Thyroid gland (tissue), 4 donors: ENCODE measurements at regions not wholly inside any gene's neighbourhood (a gene's known extent, or its start where the extent isn't known, plus 50 kb on each side); places are given as distances from the start of the nearest gene placed in this dataset.

ENCODE experiments used
- DNase-seq, 2 donors: peaks; one replicate each; pipeline ENCODE4 v3.0.0-alpha.2; 2019
- H3K27ac ChIP-seq, 3 donors: fragments of 200-600 bp; sonication (generic); 1 replicate in 2 of 3; 2 replicates in 1 of 3; pipeline ENCODE4 v1.5.1; 2016 to 2019; ENCODE audit warnings: mild to moderate bottlenecking in 1 of 3, moderate library complexity in 1 of 3
- H3K27me3 ChIP-seq: fragments of 200-600 bp; sonication (generic); one replicate; pipeline ENCODE4 v1.5.1; 2019
- H3K36me3 ChIP-seq, 2 donors: fragments of 200-600 bp; sonication (generic); one replicate each; pipeline ENCODE4 v1.5.1; 2016 to 2019
- H3K4me1 ChIP-seq, 2 donors: fragments of 200-600 bp; sonication (generic); one replicate each; pipeline ENCODE4 v1.5.1; 2017 to 2019
- H3K4me3 ChIP-seq, 3 donors: fragments of 200-600 bp; sonication (generic); replicated peaks in 1 of 3; 1 replicate in 2 of 3; 2 replicates in 1 of 3; pipeline ENCODE4 v1.5.1; 2016; ENCODE audit warnings: mild to moderate bottlenecking in 1 of 3
- H3K9me3 ChIP-seq: fragments of 200-600 bp; sonication (generic); one replicate; pipeline ENCODE4 v1.5.1; 2017
- CTCF ChIP-seq, 6 experiments: fragments of 200-600 bp in 3 of 6; fragments of 450-650 bp in 3 of 6; sonication (generic) in 3 of 6; IDR thresholded peaks; one replicate each; pipeline ENCODE4 v1.5.1; 2016 to 2019; ENCODE audit warnings: antibody characterized with exemption in 6 of 6, mild to moderate bottlenecking in 2 of 6, inconsistent platforms in 1 of 6, moderate library complexity in 1 of 6
- POLR2A ChIP-seq, 2 donors: fragments of 450-650 bp; IDR thresholded peaks; one replicate each; pipeline ENCODE4 v1.6.1; 2017; ENCODE audit warnings: antibody characterized with exemption in 2 of 2, mild to moderate bottlenecking in 2 of 2, moderate library complexity in 1 of 2
- WGBS, 2 donors: methylation state at CpG; one replicate each; pipeline ENCODE4 v1.1.5; 2017; 5-methylcytosine and 5-hydroxymethylcytosine counted together
- intact Hi-C: fragments of 100-400 bp; cut with DNase I; formaldehyde crosslinking; loops from one replicate; pipeline ENCODE4 v1.15.1; 2023

GRCh38 chr3:4006288-4006687 is 207.1 kb downstream of the LRRN1 start:
- H3K4me3 ChIP-seq: no peak overlapping the region
- 82 to 86% methylated on average over 2 of the region's 2 CpGs for WGBS, 2 donors
- H3K27me3 ChIP-seq: no peaks in the 10 kb centered on the region
- DNase-seq: no peak
- intact Hi-C loops: no loop called here
- no peak overlapping the region for H3K27ac ChIP-seq
- H3K36me3 ChIP-seq: no peaks in the 10 kb centered on the region
- H3K4me1 ChIP-seq: no peaks in the 10 kb centered on the region
- TF ChIP-seq POLR2A (IDR thresholded peaks at IDR 0.05) (no peak), CTCF (IDR thresholded peaks at IDR 0.05) (no peak)
- no peaks in the 10 kb centered on the region for H3K9me3 ChIP-seq

GRCh38 chr3:4008205-4008604 is 209.0 kb downstream of the LRRN1 start:
- intact Hi-C loops: no loop called here
- H3K4me1 ChIP-seq: no peaks in the 10 kb centered on the region
- no peak overlapping the region for H3K4me3 ChIP-seq
- 68 to 85% methylated on average over 2 of the region's 2 CpGs for WGBS, 2 donors
- no peaks in the 10 kb centered on the region for H3K27me3 ChIP-seq
- no peak overlapping the region for H3K27ac ChIP-seq
- no peaks in the 10 kb centered on the region for H3K36me3 ChIP-seq
- no peaks in the 10 kb centered on the region for H3K9me3 ChIP-seq
- DNase-seq: no peak
- no peak for TF ChIP-seq POLR2A (IDR thresholded peaks at IDR 0.05)
- no peak for TF ChIP-seq CTCF (IDR thresholded peaks at IDR 0.05)

GRCh38 chr3:4011166-4011565 is 211.9 kb downstream of the LRRN1 start:
- intact Hi-C loops: no loop called here
- TF ChIP-seq CTCF (IDR thresholded peaks at IDR 0.05) (no peak), POLR2A (IDR thresholded peaks at IDR 0.05) (no peak)
- H3K36me3 ChIP-seq: no peaks in the 10 kb centered on the region
- no peak overlapping the region for H3K4me3 ChIP-seq
- H3K9me3 ChIP-seq: no peaks in the 10 kb centered on the region
- no peak for DNase-seq
- no peaks in the 10 kb centered on the region for H3K4me1 ChIP-seq
- H3K27me3 ChIP-seq: no peaks in the 10 kb centered on the region
- no peak overlapping the region for H3K27ac ChIP-seq
- WGBS, 2 donors: 58 to 69% methylated on average over 1 of the region's 1 CpG

GRCh38 chr3:4015426-4015825 is 216.2 kb downstream of the LRRN1 start:
- Histone ChIP-seq H3K9me3 (no peaks in the 10 kb centered on the region), H3K27me3 (no peaks in the 10 kb centered on the region), H3K27ac (no peak overlapping the region), H3K4me1 (no peaks in the 10 kb centered on the region), H3K4me3 (no peak overlapping the region), H3K36me3 (no peaks in the 10 kb centered on the region)
- 62 to 85% methylated on average over 2 of the region's 2 CpGs for WGBS, 2 donors
- intact Hi-C loops: no loop called here
- DNase-seq: no peak
- TF ChIP-seq CTCF (IDR thresholded peaks at IDR 0.05) (no peak), POLR2A (IDR thresholded peaks at IDR 0.05) (no peak)

- Histone ChIP-seq H3K9me3 (no peaks in the 10 kb centered on the region), H3K27ac (no peak overlapping the region), H3K27me3 (no peaks in the 10 kb centered on the region), H3K4me1 (no peaks in the 10 kb centered on the region), H3K36me3 (no peaks in the 10 kb centered on the region), H3K4me3 (no peak overlapping the region)
- DNase-seq: no peak
- intact Hi-C loops: no loop called here
- WGBS, 2 donors: 76 to 89% methylated on average over 1 of the region's 1 CpG
- TF ChIP-seq POLR2A (IDR thresholded peaks at IDR 0.05) (no peak), CTCF (IDR thresholded peaks at IDR 0.05) (no peak)
Measured at GRCh38 chr3:4019501-4019900, 220.3 kb downstream of the LRRN1 start.
